Erythroblast (primary cell): ENCODE measurements at regions not wholly inside any gene's neighbourhood (a gene's known extent, or its start where the extent isn't known, plus 50 kb on each side); places are given as distances from the start of the nearest gene placed in this dataset.
"Not testable (repeated sequence)": the region's sequence is repeated elsewhere in the genome, so short reads cannot be mapped to it uniquely, and the experiment has no call there.

Experiments used
- GATA1 ChIP-seq: IDR thresholded peaks from 2 replicates; pipeline ENCODE4 v1.6.1; 2011; ENCODE audit warnings: low read depth, mild to moderate bottlenecking, control low read depth, low read length, moderate library complexity
- POLR2A ChIP-seq: IDR thresholded peaks from 2 replicates; pipeline ENCODE4 v1.6.1; 2011; ENCODE audit warnings: mild to moderate bottlenecking, low read length

GRCh38 chr7:35913350-35913749, 112.5 kb downstream of the SEPTIN7 start:
- TF ChIP-seq POLR2A, GATA1: not testable (repeated sequence)
